ENCODE measurements at regions not wholly inside any gene's neighbourhood (a gene's known extent, or its start where the extent isn't known, plus 50 kb on each side); places are given as distances from the start of the nearest gene placed in this dataset.

DNA sequence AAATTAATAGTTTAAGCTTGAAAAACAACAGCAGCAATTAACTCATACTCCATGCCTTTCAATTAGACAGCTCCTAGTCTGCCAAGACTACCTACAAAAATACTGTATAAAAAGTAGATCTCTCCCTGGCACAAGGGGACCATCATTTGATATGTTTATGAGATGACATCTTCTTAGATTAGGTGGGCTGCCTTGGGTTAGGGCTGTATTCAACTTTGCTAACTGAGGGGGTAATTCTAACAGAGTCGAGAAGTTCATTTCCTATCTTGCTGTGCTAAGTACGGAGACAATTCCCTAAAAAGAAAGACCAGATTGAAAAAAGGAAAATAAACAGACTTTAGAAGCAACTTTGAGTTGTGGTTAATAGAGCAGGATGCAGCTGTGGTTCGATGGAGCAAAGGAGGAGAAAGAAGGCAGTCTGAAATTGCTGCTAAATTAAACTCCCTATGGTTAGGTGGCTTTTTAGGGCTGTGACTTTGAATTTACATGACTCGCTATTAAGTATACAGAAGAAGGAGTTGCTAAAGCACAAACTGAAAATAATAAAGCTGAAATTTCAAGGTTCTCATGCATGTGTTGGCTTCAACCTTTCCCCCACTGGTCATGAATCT, 75.4 kb downstream of the CDC7 start:
- Histone ChIP-seq H3K4me1 (peaks cover 0 to 21% of the 10 kb centered on the region in 2 donors), H3K9me3 (no peaks in the 10 kb centered on the region), H3K27ac (no peak overlapping the region), H3K4me3 (no peak overlapping the region), H3K36me3 (no peaks in the 10 kb centered on the region), H3K27me3 (no peaks in the 10 kb centered on the region)
- TF ChIP-seq, protein P1, sequence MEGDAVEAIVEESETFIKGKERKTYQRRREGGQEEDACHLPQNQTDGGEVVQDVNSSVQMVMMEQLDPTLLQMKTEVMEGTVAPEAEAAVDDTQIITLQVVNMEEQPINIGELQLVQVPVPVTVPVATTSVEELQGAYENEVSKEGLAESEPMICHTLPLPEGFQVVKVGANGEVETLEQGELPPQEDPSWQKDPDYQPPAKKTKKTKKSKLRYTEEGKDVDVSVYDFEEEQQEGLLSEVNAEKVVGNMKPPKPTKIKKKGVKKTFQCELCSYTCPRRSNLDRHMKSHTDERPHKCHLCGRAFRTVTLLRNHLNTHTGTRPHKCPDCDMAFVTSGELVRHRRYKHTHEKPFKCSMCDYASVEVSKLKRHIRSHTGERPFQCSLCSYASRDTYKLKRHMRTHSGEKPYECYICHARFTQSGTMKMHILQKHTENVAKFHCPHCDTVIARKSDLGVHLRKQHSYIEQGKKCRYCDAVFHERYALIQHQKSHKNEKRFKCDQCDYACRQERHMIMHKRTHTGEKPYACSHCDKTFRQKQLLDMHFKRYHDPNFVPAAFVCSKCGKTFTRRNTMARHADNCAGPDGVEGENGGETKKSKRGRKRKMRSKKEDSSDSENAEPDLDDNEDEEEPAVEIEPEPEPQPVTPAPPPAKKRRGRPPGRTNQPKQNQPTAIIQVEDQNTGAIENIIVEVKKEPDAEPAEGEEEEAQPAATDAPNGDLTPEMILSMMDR (IDR thresholded peaks at IDR 0.05) = no peak
- no peak for DNase-seq (ENCODE audit: low spot score)

DNA sequence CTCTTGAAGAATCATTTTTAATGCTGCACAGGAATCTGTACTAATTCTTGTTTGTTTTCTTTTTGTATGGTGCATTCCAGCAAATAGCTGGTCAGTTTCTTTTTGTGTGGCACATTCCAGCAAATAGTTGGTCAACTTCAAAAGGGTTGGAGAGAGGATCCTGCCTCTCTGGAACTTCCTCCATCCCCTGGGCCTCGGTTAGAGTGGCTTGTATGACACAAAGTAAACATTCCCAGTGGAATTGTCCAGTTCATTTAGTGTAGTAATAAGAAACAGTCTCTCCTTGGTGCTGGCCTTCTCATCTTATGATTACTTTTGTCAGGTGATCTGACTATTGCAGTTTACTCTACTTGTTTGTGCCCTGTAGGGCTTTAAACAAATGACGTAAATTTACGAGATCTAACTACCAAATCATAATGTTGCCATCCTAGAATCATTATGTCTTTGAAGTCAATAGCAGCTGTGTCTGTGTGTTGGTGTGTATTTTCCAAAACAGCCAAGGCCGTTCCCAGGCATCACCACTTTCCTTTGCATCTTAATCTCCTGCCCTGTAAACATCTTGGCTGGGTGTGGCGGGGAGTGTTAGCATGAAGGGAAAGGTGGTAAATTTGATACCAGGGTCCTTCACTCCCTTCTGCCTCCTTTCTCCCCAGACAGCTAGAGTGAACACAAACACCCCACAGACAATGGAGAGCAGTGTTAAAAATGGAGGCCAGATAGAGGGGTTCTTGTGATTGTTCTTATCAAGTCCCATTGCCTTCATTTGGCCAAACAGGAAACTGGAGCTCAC, 77.9 kb downstream of the CDC7 start:
- Histone ChIP-seq H3K4me1 (peaks cover 0 to 21% of the 10 kb centered on the region in 2 donors), H3K4me3 (no peak overlapping the region), H3K9me3 (no peaks in the 10 kb centered on the region), H3K27me3 (no peaks in the 10 kb centered on the region), H3K36me3 (no peaks in the 10 kb centered on the region), H3K27ac (no peak overlapping the region)
- no peak for DNase-seq (ENCODE audit: low spot score)
- TF ChIP-seq, protein P1 (IDR thresholded peaks at IDR 0.05) = no peak

DNA sequence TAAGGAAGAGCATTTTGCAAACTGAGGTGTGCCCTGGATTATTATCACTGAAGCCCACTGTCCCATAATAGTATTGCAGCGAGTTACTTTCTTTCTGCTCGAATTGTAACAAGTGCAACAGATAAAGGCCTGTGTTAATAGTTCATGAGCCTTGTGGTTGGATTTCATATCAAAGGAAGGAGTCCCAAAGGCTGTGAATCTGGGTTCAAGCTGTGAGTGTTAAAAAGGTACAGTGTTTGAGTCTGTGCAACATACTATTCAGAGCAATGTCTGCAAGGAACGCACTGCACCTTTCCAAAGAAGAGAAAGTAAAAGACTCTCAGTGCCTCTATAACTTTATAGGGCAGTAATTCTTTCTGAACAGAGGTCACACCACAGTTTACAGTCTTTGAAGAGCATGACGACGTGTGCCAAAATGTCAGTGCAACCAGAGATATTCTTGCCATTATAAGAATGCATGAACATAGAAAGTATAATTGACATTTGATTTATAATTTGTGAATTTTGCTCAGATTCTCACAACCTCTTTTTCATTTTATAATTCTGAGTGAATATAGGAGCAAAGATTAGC, 79.1 kb downstream of the CDC7 start:
- Histone ChIP-seq H3K9me3 (no peaks in the 10 kb centered on the region), H3K4me3 (no peak overlapping the region), H3K36me3 (no peaks in the 10 kb centered on the region), H3K27ac (no peak overlapping the region), H3K4me1 (peaks cover 0 to 26% of the 10 kb centered on the region in 2 donors), H3K27me3 (no peaks in the 10 kb centered on the region)
- TF ChIP-seq, protein P1 (IDR thresholded peaks at IDR 0.05) = no peak
- DNase-seq (ENCODE audit: low spot score) = no peak

DNA sequence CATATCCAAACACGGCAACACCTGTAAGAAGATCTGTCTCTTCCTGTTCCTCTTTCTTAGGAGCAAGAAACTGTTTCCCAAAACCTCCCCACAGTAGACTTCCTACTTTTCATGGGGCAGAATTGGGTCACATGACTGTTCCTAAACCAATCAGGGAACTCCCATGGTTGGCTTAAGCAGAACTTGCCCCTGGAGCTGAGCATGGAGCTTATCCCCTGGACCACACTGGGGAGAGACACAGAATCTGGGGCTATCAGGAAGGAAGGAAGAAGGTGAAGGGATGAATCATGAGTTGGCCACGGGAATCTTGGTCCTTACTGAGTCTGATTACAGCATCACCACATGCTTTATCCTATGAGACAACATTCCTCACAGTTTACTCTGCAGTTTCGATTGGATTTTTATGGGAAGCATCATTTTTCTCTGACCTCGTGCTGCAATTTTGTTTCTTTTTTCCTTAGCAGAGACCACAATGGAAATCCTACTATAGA, 81.8 kb downstream of the CDC7 start:
- Histone ChIP-seq H3K27ac (peak overlapping the region; percentile 8 to 81), H3K36me3 (no peaks in the 10 kb centered on the region), H3K4me1 (peaks cover 0 to 30% of the 10 kb centered on the region in 2 donors), H3K4me3 (no peak overlapping the region), H3K27me3 (no peaks in the 10 kb centered on the region), H3K9me3 (no peaks in the 10 kb centered on the region)
- DNase-seq (ENCODE audit: low spot score) = no peak
- TF ChIP-seq, protein P1 (IDR thresholded peaks at IDR 0.05) = no peak

DNA sequence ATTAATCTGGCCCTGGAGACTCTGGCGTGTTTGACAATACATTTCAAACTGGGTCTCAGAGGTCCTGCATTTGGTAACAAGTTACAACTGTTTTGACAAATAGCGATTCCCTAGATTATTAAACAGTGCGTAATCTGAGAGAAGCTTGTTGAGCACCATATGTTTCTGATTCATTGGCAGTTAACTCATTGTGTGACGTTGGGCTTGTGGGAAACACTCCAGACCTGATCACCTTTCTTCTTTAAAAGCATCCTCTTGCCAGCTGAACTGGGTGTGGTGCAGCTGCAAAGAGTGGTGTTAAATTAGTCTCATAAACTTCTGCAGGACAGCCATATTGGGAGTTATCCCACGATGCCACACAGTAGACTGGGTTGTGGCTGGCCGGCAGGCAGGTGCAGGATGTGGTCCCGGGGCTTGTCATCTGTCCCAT, 82.7 kb downstream of the CDC7 start:
- peaks cover 0 to 27% of the 10 kb centered on the region in 2 donors for H3K4me1 ChIP-seq
- no peak for DNase-seq (ENCODE audit: low spot score)
- peak overlapping the region in 1 of 2 donors; percentile 81 for H3K27ac ChIP-seq
- TF ChIP-seq, protein P1 (IDR thresholded peaks at IDR 0.05) = no peak
- H3K4me3 ChIP-seq = no peak overlapping the region
- no peaks in the 10 kb centered on the region for H3K36me3 ChIP-seq
- H3K27me3 ChIP-seq = no peaks in the 10 kb centered on the region
- no peaks in the 10 kb centered on the region for H3K9me3 ChIP-seq
